Fibroblast of pulmonary artery (primary cell): ENCODE measurements at regions not wholly inside any gene's neighbourhood (a gene's known extent, or its start where the extent isn't known, plus 50 kb on each side); places are given as distances from the start of the nearest gene placed in this dataset.
"Not testable (repeated sequence)": the region's sequence is repeated elsewhere in the genome, so short reads cannot be mapped to it uniquely, and the experiment has no call there.

Experiments
- DNase-seq: peaks from one replicate; pipeline ENCODE4 v3.0.0-alpha.2; 2010; ENCODE audit warnings: low read depth
- H3K4me3 ChIP-seq: replicated peaks from 2 replicates; pipeline ENCODE4 v1.5.1; 2011; ENCODE audit warnings: low read depth, mild to moderate bottlenecking, control low read depth, low read length, moderate library complexity

DNA sequence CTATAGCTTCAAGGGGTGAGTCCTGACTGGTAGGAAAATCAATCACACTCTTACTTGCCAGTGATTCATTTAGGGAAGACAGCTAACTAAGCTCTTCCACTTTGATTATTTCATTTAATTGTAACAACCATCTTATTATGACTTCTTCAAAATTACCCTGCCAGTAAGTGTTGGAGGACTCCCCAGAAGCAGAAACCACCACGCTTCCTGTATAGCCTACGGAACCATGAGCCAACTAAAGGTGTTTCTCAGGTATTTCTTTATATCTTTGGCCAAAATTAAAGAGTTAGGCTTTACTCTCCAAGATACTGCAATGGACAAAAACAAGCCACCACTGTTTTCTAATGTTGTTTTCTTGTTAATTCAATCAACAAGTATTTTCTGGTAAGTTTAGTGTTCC lies 61.0 kb downstream of the FOXD4L5 start:
- not testable (repeated sequence) for H3K4me3 ChIP-seq, DNase-seq

DNA sequence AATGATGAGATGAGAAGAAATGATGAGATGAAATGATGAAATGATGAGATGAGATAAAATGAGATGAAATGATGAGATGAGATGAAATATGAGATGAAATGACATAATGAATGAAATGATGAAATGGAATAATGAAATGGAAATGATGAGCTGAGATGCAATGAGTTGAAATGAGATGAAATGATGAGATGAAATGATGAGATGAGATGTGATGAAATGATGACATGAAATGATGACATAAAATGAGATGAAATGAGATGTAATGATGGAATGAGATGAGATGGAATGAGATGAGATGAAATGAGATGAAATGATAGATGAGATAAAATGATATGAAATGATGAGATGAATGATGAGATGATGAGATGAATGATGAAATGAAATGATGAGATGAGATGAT lies 76.2 kb downstream of the FOXD4L5 start:
- H3K4me3 ChIP-seq, DNase-seq: not testable (repeated sequence)

DNA sequence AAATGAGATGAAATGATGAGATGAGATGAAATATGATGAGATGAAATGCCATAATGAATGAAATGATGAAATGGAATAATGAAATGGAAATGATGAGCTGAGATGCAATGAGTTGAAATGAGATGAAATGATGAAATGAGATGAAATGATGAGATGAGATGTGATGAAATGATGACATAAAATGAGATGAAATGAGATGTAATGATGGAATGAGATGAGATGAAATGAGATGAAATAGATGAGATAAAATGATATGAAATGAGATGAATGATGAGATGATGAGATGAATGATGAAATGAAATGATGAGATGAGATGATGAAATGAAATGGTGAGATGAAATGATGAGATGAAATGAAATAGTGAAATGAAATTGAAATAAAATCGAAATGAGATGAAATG lies 77.7 kb downstream of the FOXD4L5 start:
- not testable (repeated sequence) for DNase-seq

DNA sequence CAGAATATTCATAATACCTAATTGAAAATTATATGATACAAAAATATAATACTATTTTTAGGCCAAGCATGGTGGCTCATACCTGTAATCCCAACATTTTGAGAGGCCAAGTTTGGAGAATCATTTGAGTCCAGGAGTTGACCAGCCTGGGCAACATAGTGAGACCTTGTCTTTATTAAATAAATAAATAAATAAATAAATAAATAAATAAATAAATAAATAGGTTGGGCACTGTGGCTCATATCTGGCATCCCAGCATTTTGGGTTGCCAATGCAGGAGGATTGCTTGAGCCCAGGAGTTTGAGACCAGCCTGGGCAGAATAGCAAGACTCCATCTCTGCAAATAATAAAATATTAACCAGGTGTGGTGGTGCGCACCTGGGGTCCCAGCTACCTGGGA lies 79.2 kb downstream of the FOXD4L5 start:
- not testable (repeated sequence) for H3K4me3 ChIP-seq, DNase-seq

More for the DNA sequence above, 77.7 kb downstream of the FOXD4L5 start:
- not testable (repeated sequence) for H3K4me3 ChIP-seq

DNA sequence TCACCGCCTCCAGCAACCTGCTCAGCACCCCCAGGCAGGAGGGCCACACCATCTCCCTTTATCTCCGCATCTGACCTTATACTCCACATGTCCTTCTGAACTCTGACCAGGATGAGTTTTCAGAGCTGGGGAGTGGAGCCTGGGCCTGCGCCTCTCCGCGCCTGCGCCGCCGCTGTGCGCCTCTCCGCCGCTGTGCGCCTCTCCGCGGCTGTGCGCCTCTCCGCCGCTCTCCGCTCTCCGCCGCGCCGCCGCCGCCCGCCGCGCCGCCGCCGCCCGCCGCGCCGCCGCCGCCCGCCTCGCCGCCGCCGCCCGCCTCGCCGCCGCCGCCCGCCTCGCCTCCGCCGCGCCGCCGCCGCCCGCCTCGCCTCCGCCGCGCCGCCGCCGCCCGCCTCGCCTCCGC lies 89.2 kb downstream of the FOXD4L5 start:
- not testable (repeated sequence) for DNase-seq, H3K4me3 ChIP-seq

DNA sequence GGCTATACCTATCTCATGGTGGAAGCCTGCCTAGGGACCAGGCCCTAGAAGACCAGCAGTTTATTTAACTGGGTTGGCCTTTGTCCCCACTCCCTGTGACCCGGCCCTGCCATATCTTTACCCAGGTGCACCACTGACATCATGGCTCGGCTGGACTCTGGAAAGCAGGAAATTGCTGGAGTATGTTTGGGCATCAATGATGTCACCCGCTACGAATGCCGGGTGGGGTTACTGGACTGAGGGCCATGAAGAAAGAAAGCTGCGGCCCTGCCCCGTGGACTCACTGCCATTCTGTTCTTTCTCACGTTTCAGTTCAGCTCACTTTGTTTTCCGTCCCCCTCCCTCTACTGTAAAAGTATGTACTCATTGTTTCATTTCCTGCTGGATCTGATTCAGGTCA lies 129.1 kb downstream of the FOXD4L5 start:
- H3K4me3 ChIP-seq = not testable (repeated sequence)
- peak; percentile 44 for DNase-seq
